Nephron (organoid): ENCODE measurements at regions not wholly inside any gene's neighbourhood (a gene's known extent, or its start where the extent isn't known, plus 50 kb on each side); places are given as distances from the start of the nearest gene placed in this dataset.

Source experiments
- H3K27ac Mint-ChIP-seq, 3 experiments: 2 replicates each; pipeline ENCODE4 v1.8.0; 2020; ENCODE audit warnings: mixed read lengths in 3 of 3, mild to moderate bottlenecking in 2 of 3, moderate library complexity in 1 of 3
- H3K27me3 Mint-ChIP-seq: 2 replicates; pipeline ENCODE4 v1.8.0; 2021; ENCODE audit warnings: low read depth, mild to moderate bottlenecking, moderate library complexity, mixed read lengths
- H3K36me3 Mint-ChIP-seq: 2 replicates; pipeline ENCODE4 v1.8.0; 2020; ENCODE audit warnings: low read depth, mixed read lengths
- H3K4me1 Mint-ChIP-seq: 2 replicates; pipeline ENCODE4 v1.8.0; 2020; ENCODE audit warnings: mixed read lengths
- H3K4me3 Mint-ChIP-seq, 3 experiments: 2 replicates each; pipeline ENCODE4 v1.8.0; 2020; ENCODE audit warnings: mild to moderate bottlenecking in 3 of 3, mixed read lengths in 3 of 3, moderate library complexity in 2 of 3
- H3K9me3 Mint-ChIP-seq: 2 replicates; pipeline ENCODE4 v1.8.0; 2020; ENCODE audit warnings: mixed read lengths
- TF ChIP-seq, protein P1 (sequence below), 3 experiments: fragments of 200-600 bp; sonication (generic); IDR thresholded peaks; one replicate each; pipeline ENCODE4 v1.5.0; 2021; ENCODE audit warnings: antibody characterized with exemption in 3 of 3; ENCODE audit not compliant: unreplicated experiment in 3 of 3

DNA sequence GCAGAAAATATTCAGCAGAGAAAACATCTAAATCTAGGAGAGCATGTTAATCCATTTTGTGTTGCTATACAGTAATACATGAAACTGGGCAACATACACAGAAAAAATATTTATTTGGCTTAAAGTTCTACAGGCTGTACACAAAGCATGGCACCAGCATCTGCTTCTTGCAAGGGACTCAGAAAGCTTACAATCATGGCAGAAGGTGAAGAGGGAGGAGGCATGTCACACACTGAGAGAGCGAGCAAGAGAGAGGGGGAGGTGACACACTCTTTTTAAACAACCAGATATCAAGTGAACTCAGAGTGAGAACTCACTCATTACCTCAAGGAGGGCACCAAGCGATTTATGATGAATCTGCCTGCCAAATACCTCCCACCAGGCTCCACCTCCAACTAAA lies 94.2 kb upstream of the CNOT2 start:
- TF ChIP-seq, protein P1, sequence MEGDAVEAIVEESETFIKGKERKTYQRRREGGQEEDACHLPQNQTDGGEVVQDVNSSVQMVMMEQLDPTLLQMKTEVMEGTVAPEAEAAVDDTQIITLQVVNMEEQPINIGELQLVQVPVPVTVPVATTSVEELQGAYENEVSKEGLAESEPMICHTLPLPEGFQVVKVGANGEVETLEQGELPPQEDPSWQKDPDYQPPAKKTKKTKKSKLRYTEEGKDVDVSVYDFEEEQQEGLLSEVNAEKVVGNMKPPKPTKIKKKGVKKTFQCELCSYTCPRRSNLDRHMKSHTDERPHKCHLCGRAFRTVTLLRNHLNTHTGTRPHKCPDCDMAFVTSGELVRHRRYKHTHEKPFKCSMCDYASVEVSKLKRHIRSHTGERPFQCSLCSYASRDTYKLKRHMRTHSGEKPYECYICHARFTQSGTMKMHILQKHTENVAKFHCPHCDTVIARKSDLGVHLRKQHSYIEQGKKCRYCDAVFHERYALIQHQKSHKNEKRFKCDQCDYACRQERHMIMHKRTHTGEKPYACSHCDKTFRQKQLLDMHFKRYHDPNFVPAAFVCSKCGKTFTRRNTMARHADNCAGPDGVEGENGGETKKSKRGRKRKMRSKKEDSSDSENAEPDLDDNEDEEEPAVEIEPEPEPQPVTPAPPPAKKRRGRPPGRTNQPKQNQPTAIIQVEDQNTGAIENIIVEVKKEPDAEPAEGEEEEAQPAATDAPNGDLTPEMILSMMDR (IDR thresholded peaks at IDR 0.05; ENCODE audit: unreplicated experiment in 3 of 3): no peak
- Mint-ChIP-seq H3K4me1 (no peaks in the 10 kb centered on the region), H3K27me3 (peaks cover 4% of the 10 kb centered on the region), H3K9me3 (peaks cover 16% of the 10 kb centered on the region), H3K4me3 (no peak overlapping the region), H3K27ac (no peak overlapping the region), H3K36me3 (peaks cover 6% of the 10 kb centered on the region)

DNA sequence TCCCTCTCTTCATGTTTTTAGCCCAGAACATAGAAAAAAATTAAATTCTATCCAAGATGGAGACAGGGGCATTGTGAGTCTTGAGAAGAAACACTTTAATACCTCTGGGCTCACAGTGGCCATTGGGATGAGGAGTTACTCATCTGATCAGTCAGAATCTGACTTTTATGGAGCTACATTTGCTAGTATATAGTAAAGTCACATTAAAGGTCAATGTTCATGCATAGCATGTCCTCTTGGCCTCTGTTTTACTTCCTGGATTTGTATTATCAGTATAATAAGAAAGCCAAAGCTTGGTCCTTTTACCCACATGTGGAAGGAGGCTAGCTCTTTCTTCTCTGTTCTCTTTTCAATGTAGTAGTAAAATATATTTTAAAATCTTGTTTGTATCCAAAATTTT lies 93.6 kb upstream of the CNOT2 start:
- H3K27ac Mint-ChIP-seq: no peak overlapping the region
- TF ChIP-seq, protein P1 (IDR thresholded peaks at IDR 0.05; ENCODE audit: unreplicated experiment in 3 of 3): no peak
- H3K4me1 Mint-ChIP-seq: no peaks in the 10 kb centered on the region
- peaks cover 21% of the 10 kb centered on the region for H3K9me3 Mint-ChIP-seq
- peaks cover 4% of the 10 kb centered on the region for H3K27me3 Mint-ChIP-seq
- no peak overlapping the region for H3K4me3 Mint-ChIP-seq
- peaks cover 6% of the 10 kb centered on the region for H3K36me3 Mint-ChIP-seq

DNA sequence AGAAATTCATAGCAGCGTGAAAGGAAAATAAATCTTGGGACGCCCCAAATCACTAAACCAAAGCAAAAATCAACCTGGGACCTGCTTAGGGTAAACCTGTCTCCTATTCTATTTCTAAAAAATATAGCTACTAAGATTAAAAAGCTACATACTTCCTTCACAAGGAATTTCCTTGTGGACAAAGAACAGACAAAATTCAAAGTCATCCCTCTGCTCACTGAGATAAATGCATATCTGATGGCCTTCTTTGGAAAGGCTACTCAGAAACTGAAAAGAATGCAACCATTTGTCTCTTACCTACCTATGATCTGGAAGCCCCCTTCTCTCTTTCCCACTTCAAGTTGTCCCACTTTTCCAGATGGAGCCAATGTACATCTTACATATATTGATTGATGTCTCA lies 93.0 kb upstream of the CNOT2 start:
- Mint-ChIP-seq H3K27ac (no peak overlapping the region), H3K4me1 (no peaks in the 10 kb centered on the region), H3K36me3 (peaks cover 6% of the 10 kb centered on the region), H3K4me3 (no peak overlapping the region), H3K9me3 (peaks cover 25% of the 10 kb centered on the region), H3K27me3 (peaks cover 4% of the 10 kb centered on the region)
- TF ChIP-seq, protein P1 (IDR thresholded peaks at IDR 0.05; ENCODE audit: unreplicated experiment in 3 of 3): no peak

DNA sequence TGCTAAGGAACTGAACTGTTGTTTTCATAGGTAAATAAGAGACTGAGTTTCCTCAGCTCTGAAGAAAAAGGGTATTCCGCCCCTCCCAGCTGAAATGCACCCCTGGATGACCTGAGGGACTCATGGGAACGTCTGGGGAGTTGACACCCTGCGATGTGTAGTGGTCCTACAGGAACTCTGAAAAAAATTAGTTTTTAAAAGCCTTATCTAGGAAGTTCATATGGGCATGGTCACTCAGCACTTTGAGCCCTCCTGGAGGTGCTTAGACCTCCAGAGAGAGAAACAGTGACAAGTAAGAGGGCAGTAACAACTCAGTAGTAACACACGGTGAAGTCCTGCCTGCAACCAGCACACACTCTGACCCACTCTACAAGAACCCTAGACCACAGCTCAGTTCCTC lies 91.2 kb upstream of the CNOT2 start:
- H3K27ac Mint-ChIP-seq: no peak overlapping the region
- H3K27me3 Mint-ChIP-seq: peaks cover 4% of the 10 kb centered on the region
- no peak overlapping the region for H3K4me3 Mint-ChIP-seq
- no peaks in the 10 kb centered on the region for H3K4me1 Mint-ChIP-seq
- TF ChIP-seq, protein P1 (IDR thresholded peaks at IDR 0.05; ENCODE audit: unreplicated experiment in 3 of 3): no peak
- H3K9me3 Mint-ChIP-seq: peaks cover 32% of the 10 kb centered on the region
- peaks cover 6% of the 10 kb centered on the region for H3K36me3 Mint-ChIP-seq

DNA sequence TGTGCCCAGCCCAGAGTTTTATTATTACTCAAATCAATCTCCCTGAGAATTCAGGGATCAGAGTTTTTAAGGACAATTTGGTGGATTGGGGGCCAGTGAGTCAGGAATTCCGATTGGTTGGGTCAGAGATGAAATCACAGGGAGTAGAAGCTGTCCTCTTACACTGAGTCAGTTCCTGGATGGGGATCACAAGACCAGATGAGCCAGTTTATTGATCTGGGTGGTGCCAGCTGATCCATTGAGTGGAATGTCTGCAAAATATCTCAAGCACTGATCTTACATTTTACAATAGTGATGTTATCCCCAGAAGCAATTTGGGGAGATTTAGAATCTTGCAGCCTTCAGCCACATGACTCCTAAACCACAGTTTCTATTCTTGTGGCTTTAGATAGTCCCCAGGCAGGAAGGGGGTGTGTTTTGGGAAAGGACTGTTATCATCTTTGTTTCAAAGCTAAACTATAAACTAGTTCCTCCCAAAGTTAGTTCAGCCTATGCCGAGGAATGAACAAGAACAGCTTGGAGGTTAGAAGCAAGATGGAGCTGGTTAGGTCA lies 89.1 kb upstream of the CNOT2 start:
- Mint-ChIP-seq H3K36me3 (peaks cover 17% of the 10 kb centered on the region), H3K27ac (no peak overlapping the region), H3K27me3 (peaks cover under 1% of the 10 kb centered on the region), H3K4me3 (no peak overlapping the region), H3K4me1 (no peaks in the 10 kb centered on the region), H3K9me3 (peaks cover 48% of the 10 kb centered on the region)
- TF ChIP-seq, protein P1 (IDR thresholded peaks at IDR 0.05; ENCODE audit: unreplicated experiment in 3 of 3): no peak

DNA sequence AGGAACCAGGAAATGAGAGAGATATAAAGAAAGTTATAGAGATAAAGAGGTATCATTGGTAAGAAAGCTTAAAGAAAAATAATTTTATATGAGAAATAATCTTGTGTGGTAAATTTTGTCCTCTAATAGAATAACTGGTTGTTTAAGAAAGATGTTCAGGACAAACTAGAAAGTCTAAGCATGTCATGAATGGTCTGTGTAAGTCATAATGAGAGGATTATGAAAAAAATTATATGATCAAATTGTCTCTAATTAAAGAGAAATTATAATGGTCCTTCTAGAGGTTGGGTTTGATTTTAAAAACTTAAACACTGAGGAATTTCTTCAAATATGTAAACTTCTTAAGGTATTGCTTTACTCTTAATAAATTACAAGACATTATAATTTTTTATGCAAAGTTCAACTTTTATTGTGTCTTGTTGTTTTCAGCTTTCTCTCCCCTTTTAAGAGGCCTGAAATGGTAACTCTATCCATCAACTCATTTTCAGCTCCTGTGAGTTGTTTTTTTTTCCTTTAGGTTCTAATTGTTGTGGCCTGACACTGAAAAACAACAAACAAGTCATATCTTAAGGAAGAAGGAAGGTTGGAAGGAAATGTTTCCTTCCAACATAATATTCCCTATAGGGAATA lies 88.2 kb upstream of the CNOT2 start:
- no peak overlapping the region for H3K4me3 Mint-ChIP-seq
- H3K4me1 Mint-ChIP-seq: no peaks in the 10 kb centered on the region

More for the DNA sequence above, 88.2 kb upstream of the CNOT2 start:
- Mint-ChIP-seq H3K9me3 (peaks cover 58% of the 10 kb centered on the region), H3K27ac (no peak overlapping the region), H3K36me3 (peaks cover 19% of the 10 kb centered on the region), H3K27me3 (no peaks in the 10 kb centered on the region)
- TF ChIP-seq, protein P1 (IDR thresholded peaks at IDR 0.05; ENCODE audit: unreplicated experiment in 3 of 3): no peak
